Urinary bladder (tissue), 3 donors: ENCODE measurements at regions not wholly inside any gene's neighbourhood (a gene's known extent, or its start where the extent isn't known, plus 50 kb on each side); places are given as distances from the start of the nearest gene placed in this dataset.

ENCODE experiments used
- DNase-seq: peaks from one replicate; pipeline ENCODE4 v3.0.0-alpha.2; 2015; ENCODE audit errors: extremely low spot score
- H3K27ac ChIP-seq: one replicate; pipeline ENCODE4 v1.5.1; 2013; ENCODE audit warnings: low read depth, mild to moderate bottlenecking, moderate library complexity
- H3K36me3 ChIP-seq: one replicate; pipeline ENCODE4 v1.6.1; 2013; ENCODE audit warnings: mild to moderate bottlenecking, moderate library complexity; ENCODE audit not compliant: insufficient read depth
- H3K4me1 ChIP-seq: one replicate; pipeline ENCODE4 v1.6.1; 2013; ENCODE audit warnings: mild to moderate bottlenecking, moderate library complexity; ENCODE audit not compliant: insufficient read depth
- H3K4me3 ChIP-seq: one replicate; pipeline ENCODE4 v1.5.1; 2013; ENCODE audit warnings: low read depth, low read length
- whole genome bisulfite sequencing: extraction: QIAGEN DNeasy Blood & Tissue Kit; methylation state at CpG from one replicate; pipeline ENCODE4 v1.1.7; 2013; 5-methylcytosine and 5-hydroxymethylcytosine counted together
- donor health status: healthy with polysubstance abuse.
- donor health status: healthy.

DNA sequence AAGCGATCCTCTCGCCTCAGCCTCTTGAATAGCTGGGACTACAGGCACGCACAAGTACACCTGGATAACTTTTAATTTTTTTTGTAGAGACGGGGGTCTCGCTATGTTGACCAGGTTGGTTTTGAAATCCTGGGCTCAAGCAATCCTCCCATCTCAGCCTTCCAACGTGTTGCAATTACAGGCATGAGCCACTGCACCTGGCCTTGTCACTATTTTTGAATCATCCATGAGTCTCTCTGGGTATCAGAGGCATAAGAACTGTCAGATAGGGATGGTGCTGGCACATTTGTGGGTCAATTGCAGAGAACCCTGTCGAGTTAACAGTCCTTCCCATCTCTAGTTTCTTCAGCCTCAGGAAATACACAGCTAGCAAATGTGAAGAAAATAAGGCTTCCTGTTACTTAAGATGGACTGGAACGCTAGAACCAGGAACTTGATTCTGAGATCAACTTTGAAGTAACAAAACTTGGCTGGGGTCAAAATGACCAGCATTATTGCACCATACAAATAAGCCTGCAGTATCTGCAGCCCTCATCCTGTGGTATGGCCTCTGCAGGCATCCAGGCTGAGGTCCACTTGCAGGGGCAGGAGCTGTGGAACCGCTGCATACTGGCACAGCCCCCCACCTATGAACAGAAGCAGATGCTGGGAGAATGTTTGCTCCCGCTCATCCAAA is 124.3 kb upstream of the GADD45A start:
- Histone ChIP-seq H3K4me1 (no peaks in the 10 kb centered on the region), H3K27ac (no peak overlapping the region), H3K36me3 (no peaks in the 10 kb centered on the region), H3K4me3 (no peak overlapping the region)
- 84% methylated on average over 10 of the region's 10 CpGs for WGBS
- no peak for DNase-seq

DNA sequence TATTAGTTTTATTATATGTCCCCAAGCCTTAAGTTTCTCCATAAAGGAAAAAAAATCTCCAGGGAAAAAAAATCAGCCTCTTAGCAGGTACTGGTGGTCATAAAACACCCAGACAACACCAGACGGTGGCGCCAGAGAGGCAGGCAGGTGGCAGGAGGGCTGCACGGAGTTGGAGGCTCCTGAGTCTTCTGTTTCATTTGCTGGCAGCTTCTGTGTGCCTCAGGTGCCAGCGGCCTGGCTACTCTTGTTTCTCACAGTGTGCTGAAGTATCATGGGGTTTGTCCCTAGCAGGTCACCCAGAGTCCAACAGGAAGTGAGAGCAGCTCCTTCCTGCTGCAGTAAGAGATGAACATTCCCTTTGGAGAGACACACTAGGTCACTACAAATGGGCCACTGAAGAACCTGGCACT is 123.3 kb upstream of the GADD45A start:
- Histone ChIP-seq H3K4me3 (no peak overlapping the region), H3K4me1 (no peaks in the 10 kb centered on the region), H3K36me3 (no peaks in the 10 kb centered on the region), H3K27ac (no peak overlapping the region)
- DNase-seq: no peak
- 5% methylated on average over 4 of the region's 4 CpGs for WGBS

DNA sequence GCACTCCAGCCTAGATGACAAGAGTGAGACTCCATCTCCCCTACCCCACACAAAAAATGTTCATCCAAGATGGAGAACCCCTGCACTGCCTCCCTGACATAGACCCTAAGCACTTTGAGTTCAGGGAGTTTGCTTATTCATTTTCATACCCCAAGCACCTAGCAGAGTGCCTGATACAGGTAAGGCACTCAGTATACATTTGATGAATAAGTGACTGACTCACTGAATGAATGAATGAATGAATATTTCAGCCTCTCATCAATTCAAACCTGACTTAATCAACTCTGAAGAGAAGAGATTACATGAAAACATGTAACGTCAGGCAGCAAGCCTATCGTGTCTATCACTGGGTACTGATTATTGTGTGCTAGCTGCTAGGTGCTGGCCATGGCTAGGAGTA is 121.3 kb upstream of the GADD45A start:
- no peaks in the 10 kb centered on the region for H3K4me1 ChIP-seq
- H3K36me3 ChIP-seq: no peaks in the 10 kb centered on the region
- peak overlapping the region; percentile 40 for H3K27ac ChIP-seq
- no peak for DNase-seq
- no peak overlapping the region for H3K4me3 ChIP-seq
- WGBS: 82% methylated on average over 2 of the region's 2 CpGs

DNA sequence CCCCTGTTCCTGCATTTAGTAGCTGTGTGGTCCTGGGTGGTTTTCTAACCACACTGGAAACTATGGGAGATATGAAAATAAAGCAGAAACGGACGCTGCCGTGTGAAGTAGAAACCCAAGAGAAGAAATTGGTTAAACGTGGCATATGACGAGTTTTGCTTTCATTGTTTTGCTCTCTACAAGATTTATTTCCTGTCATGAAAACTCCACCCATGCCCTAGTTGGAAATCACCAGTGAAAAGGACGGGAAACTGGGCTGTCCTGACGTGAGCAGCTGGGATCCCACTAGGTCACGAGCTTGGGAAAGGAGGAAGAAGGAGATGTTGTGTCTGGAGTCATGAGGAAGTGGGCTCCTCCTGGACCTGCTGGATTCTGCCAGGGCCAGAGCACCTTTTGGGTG is 120.8 kb upstream of the GADD45A start:
- Histone ChIP-seq H3K27ac (peak overlapping the region; percentile 40), H3K4me3 (no peak overlapping the region), H3K36me3 (no peaks in the 10 kb centered on the region), H3K4me1 (no peaks in the 10 kb centered on the region)
- 53% methylated on average over 8 of the region's 8 CpGs for WGBS
- no peak for DNase-seq

DNA sequence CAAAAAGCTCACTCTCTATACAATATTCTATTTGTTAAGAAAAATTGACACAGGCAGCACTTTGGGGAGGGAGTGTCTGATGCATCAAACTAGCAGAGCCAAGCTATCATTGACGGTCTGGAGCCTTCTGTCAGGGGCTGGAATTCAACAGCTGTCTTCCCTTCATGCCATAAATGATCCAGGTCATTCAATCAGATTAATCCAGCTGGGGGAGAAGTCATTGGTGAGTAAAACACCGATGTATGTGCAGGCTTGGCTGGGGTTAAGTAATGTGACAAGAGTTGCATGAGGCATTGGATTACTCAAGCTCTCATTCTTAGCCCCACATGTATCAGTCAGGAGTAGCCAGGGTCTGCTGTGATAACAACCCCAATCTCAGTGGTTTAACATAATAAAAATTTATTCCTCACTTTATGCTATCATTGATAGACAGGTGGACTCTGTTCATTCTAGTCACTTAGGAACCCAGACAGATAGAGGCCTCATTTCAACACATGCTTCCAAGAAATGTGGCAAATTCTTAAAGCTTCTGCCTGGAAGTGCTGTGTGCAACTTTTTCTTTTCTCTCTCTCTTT is 118.1 kb upstream of the GADD45A start:
- Histone ChIP-seq H3K4me3 (no peak overlapping the region), H3K27ac (no peak overlapping the region), H3K36me3 (no peaks in the 10 kb centered on the region), H3K4me1 (no peaks in the 10 kb centered on the region)
- WGBS: 77% methylated on average over 2 of the region's 2 CpGs
- DNase-seq: no peak

DNA sequence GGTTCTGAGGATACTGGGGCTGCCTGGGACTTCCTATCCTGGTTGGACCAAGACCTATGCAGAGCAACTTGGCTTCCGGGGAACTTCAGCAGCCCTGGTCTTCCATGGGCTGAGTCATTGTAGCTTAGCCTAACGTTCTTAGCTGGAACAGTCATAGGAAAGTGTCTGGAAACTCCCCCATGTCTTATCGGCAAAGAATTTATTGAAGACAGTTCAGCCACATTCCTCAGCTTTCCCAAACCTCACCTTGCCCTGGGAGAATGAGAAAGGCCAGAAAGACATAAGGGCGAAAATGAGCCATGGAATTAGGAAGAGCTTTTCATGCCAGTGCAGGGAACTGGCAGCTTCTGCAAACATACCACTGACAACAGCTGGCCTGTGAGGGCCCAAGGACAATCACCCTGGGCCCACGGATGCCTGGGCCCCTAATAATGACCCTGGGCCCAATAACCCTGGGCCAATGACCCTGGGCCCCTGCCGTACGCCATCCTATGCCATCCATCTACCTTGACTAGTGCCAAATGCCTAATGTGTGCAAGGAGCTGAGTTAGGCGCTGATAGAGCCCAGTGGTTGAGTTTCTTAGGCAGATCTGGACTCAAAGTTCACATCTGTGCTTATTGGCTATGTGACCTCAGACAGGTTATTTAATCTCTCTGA is 114.4 kb upstream of the GADD45A start:
- 59% methylated on average over 8 of the region's 8 CpGs for WGBS
- no peak for DNase-seq
- H3K4me3 ChIP-seq: no peak overlapping the region
- H3K27ac ChIP-seq: no peak overlapping the region
- no peaks in the 10 kb centered on the region for H3K36me3 ChIP-seq
- H3K4me1 ChIP-seq: peaks cover 1% of the 10 kb centered on the region

DNA sequence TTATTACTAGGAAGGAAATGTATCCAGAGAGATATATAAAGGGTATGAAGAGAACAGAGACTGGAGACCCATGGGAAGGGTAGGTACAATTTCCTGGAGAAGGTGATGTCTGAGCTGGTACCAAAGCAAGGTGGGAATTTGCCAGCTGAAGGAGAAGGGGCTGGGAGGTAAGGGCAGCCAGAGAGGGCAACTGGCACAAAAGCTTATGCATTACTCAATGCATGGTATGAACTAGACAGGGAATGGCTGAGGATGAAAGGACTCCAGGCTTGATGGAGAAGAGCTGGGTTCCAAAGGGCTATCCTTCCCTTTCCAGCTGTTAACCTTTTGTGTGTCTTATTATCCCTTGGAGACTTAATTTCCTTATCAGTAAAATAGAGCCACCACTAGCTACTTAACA is 113.6 kb upstream of the GADD45A start:
- Histone ChIP-seq H3K36me3 (no peaks in the 10 kb centered on the region), H3K4me1 (peaks cover 1% of the 10 kb centered on the region), H3K27ac (no peak overlapping the region), H3K4me3 (no peak overlapping the region)
- no peak for DNase-seq

DNA sequence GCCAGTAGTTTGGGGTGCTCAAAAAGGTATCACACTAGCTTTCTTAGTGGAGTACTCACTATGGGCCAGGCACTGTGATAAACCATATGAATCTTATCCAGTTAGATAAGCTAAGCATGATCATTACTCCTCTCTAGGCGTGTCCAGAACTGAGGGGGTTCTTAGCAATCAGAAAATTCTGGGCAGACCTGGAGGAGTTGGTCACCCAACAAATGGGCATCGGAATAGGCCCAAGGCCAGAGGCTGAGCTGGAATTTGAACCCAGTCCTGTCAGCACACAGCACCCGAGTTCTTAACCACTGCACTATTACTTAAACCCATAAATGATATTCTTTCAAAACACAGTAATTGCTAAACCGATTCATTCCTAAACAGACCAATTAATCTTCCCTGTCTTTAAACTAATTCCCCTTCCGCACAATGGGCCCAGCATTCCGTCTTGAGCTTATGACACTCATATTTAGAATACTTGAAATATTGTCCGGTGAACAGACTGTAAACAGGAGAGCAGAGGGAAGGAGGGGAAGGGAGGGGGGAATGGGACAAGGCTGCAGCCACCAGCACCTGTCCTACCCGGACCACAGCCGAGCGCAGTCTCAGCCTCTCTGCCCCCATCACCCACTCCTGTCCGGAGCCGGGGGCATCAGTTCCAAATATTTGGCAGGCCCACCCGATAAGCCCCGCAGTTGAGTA is 113.0 kb upstream of the GADD45A start:
- DNase-seq: no peak
- H3K36me3 ChIP-seq: no peaks in the 10 kb centered on the region
- H3K4me3 ChIP-seq: no peak overlapping the region
- H3K27ac ChIP-seq: peak overlapping the region; percentile 42
- WGBS: 60% methylated on average over 14 of the region's 14 CpGs
- H3K4me1 ChIP-seq: peaks cover 1% of the 10 kb centered on the region

DNA sequence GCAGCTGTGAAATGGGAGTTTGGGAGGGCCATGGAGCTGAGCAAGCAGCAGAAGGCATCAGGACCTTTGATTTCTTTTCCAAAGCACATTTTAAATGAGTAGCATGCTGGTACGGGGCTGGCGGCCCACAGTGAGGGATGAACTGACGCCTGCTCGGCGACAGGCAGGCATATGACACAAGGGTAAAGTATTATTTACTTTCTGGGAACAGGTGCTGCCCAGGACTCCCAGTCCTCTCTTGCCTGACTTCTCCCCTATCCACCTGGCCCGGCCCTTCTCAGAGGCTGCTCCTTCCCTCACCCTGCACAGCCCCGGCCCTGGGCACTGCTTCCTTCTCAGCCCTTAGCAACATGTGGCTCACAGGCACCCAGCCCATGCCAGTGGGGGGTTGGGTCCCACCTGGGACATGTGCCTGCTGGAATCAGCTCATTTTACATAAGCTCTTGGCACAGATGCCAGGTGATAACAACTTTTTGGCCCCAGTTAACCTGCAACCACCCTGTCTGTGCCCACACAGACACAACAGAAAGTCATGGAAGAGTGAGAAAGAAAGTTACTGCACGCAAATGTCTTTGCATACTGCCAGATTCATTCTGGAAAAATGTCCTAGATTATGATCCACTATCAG is 112.3 kb upstream of the GADD45A start:
- 67% methylated on average over 8 of the region's 8 CpGs for WGBS
- Histone ChIP-seq H3K36me3 (no peaks in the 10 kb centered on the region), H3K4me3 (no peak overlapping the region), H3K4me1 (peaks cover 1% of the 10 kb centered on the region), H3K27ac (peak overlapping the region; percentile 42)
- no peak for DNase-seq

DNA sequence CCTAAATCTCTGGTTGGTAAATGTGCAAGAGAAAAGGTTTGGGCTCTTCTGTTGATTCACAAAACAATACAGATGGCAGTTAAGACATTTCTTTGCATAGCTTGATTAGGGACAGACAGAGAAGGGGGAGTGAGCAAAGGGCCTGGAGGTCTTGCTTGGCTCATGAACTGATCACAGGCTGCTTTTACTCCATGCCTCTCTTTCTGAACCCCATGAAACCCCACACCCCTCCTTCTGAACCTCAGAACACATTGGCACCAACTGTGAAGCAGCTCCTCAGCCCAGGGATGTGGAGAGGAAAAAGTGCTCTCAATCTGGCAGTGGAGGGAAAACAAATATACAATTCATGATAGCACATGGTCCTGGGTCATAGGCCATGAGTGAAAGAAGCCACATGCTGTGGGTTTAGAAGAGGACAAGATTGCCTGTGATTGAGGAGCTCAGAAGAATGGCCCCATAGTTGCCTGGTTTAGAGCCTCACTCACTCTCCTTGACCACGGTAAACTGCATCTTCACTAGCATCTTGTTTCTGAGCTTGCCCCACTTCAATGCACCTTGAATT is 111.6 kb upstream of the GADD45A start:
- DNase-seq: no peak
- Histone ChIP-seq H3K4me1 (peaks cover 1% of the 10 kb centered on the region), H3K36me3 (no peaks in the 10 kb centered on the region), H3K4me3 (no peak overlapping the region), H3K27ac (no peak overlapping the region)
- WGBS: 92% methylated on average over 1 of the region's 1 CpG

DNA sequence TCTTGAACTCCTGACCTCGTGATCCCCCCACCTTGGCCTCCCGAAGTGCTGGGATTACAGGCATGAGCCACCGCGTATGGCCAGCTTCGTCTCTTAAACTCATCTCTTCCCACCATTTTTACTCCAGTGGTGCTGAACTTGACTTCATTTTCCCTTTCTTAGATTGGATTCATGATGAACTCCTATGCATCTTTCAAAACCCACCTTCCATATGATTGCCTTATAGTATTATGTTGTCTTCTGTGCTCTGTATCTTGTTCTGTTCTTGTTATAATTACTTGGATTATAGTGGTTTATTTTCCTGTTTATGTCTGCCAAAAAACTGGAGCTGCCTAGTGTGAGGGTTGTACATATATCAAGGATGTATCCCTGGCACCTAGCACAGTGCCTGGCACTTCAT is 110.8 kb upstream of the GADD45A start:
- H3K27ac ChIP-seq: no peak overlapping the region
- no peak overlapping the region for H3K4me3 ChIP-seq
- H3K36me3 ChIP-seq: no peaks in the 10 kb centered on the region
- 91% methylated on average over 5 of the region's 5 CpGs for WGBS
- H3K4me1 ChIP-seq: peaks cover 1% of the 10 kb centered on the region
- DNase-seq: no peak

DNA sequence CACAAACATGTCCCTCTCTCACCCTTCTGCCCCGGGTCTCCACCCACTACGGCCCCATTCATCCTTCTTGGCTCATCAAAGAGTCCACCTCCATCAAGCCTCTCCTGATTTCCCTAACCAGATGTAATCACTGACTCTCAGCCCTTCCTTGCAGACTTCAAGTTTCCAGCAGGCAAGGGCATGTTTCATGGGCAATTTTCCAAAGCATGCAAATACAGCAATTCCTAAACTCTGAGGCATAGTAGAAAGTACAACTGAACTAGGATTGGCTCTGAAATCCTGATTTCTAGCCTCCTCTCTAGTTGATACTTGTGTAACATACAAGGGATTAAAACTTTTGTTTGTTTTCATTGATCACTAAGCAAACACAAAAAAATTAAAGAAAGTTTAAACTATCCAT is 109.1 kb upstream of the GADD45A start:
- no peak for DNase-seq
- WGBS: 79% methylated on average over 2 of the region's 2 CpGs
- no peak overlapping the region for H3K27ac ChIP-seq

DNA sequence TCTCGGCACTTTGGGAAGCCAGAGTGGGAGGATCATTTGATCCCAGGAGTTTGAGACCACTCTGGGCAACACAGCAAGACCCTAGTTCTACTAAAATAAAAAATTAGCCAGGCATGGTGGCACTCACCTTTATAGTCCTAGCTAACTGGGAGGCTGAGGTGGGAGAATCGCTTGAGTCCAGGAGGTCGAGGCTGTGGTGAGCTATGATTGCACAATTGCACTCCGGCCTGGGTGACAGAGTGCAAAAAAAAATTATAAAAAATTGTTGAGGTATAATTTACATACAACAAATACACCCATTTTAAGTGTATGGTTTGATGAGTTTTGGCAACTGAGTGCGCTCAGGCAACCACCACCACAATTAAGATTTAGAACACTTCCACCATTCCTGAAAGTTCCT is 108.5 kb upstream of the GADD45A start:
- Histone ChIP-seq H3K27ac (no peak overlapping the region), H3K36me3 (no peaks in the 10 kb centered on the region), H3K4me3 (no peak overlapping the region), H3K4me1 (peaks cover 1% of the 10 kb centered on the region)
- DNase-seq: no peak
- WGBS: 96% methylated on average over 5 of the region's 5 CpGs

More for the DNA sequence above, 109.1 kb upstream of the GADD45A start:
- Histone ChIP-seq H3K36me3 (no peaks in the 10 kb centered on the region), H3K4me3 (no peak overlapping the region), H3K4me1 (peaks cover 1% of the 10 kb centered on the region)
